ENCODE measurements at regions not wholly inside any gene's neighbourhood (a gene's known extent, or its start where the extent isn't known, plus 50 kb on each side); places are given as distances from the start of the nearest gene placed in this dataset.

DNA sequence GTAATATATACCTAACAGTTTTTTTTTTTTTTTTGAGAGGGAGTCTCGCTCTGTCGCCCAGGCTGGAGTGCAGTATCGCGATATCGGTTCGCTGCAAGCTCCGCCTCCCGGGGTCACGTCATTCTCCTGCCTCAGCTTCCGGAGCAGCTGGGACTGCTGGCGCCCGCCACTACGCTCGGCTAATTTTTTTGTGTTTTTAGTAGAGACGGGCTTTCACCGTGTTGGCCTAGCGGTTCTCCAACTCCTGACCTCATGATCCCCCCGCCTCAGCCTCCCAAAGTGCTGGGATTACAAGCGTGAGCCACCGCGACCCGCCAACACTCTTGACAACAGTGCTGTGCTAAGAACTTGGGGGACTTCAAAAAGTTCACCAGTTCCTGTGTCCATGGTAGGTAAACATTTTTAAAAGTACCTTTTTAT lies 63.5 kb downstream of the FOXG1 start:
- TF ChIP-seq, protein P1, sequence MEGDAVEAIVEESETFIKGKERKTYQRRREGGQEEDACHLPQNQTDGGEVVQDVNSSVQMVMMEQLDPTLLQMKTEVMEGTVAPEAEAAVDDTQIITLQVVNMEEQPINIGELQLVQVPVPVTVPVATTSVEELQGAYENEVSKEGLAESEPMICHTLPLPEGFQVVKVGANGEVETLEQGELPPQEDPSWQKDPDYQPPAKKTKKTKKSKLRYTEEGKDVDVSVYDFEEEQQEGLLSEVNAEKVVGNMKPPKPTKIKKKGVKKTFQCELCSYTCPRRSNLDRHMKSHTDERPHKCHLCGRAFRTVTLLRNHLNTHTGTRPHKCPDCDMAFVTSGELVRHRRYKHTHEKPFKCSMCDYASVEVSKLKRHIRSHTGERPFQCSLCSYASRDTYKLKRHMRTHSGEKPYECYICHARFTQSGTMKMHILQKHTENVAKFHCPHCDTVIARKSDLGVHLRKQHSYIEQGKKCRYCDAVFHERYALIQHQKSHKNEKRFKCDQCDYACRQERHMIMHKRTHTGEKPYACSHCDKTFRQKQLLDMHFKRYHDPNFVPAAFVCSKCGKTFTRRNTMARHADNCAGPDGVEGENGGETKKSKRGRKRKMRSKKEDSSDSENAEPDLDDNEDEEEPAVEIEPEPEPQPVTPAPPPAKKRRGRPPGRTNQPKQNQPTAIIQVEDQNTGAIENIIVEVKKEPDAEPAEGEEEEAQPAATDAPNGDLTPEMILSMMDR (IDR thresholded peaks at IDR 0.05) = no peak
- TF ChIP-seq POLR2AphosphoS5 (IDR thresholded peaks at IDR 0.05) = no peak
- no peak for TF ChIP-seq EP300 (IDR thresholded peaks at IDR 0.05)
- TF ChIP-seq POLR2A (IDR thresholded peaks at IDR 0.05) = no peak
